ENCODE measurements at regions not wholly inside any gene's neighbourhood (a gene's known extent, or its start where the extent isn't known, plus 50 kb on each side); places are given as distances from the start of the nearest gene placed in this dataset.
A peak's percentile ranks its signal among the peaks of the same experiment; 100 is the strongest.

DNA sequence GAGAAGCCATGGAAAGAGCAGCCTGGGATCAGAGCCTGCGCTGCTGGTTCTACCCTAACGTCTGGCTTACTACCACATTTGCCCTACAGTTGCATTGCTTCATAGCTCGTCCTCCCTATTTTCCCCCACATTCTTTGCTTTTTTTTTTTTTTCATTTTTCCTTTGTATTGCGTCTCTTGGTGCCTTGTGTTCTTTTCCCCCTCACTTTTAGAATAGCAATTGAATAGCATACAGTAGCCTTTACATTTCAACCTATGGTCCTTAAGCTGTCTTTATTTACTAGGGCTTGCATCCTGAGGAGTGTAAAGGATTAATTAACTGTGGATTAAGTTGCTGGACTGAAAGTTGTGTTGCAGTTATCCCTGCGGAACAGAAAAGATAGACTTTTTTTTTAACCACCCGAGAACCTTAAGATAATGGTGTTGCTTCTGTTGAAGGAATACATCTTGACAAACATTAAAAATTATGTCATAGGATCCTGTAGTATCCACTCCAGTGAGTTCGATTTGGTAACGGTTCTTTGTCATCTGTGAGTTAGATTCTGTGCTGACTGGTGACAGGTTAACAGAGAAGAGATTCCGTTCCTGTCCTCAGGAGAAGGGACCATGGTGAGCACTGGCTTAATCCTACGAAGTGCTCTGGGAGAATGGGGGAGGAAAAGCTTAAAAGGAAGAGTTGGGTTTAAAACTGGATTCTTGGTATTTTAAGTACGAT, 417.4 kb upstream of the NAALADL2 start:
- peak overlapping the region; percentile 89 for H3K27ac Mint-ChIP-seq (ENCODE audit: unreplicated experiment)
- no peaks in the 10 kb centered on the region for H3K36me3 Mint-ChIP-seq (ENCODE audit: low read depth)
- peaks cover 24% of the 10 kb centered on the region for H3K4me1 Mint-ChIP-seq (ENCODE audit: low read depth)
- peak overlapping the region; percentile 84 for H3K4me3 Mint-ChIP-seq (ENCODE audit: unreplicated experiment)
- no peaks in the 10 kb centered on the region for H3K27me3 Mint-ChIP-seq (ENCODE audit: low read depth)
- no peak for DNase-seq (ENCODE audit: low spot score)
- TF ChIP-seq, protein P1, sequence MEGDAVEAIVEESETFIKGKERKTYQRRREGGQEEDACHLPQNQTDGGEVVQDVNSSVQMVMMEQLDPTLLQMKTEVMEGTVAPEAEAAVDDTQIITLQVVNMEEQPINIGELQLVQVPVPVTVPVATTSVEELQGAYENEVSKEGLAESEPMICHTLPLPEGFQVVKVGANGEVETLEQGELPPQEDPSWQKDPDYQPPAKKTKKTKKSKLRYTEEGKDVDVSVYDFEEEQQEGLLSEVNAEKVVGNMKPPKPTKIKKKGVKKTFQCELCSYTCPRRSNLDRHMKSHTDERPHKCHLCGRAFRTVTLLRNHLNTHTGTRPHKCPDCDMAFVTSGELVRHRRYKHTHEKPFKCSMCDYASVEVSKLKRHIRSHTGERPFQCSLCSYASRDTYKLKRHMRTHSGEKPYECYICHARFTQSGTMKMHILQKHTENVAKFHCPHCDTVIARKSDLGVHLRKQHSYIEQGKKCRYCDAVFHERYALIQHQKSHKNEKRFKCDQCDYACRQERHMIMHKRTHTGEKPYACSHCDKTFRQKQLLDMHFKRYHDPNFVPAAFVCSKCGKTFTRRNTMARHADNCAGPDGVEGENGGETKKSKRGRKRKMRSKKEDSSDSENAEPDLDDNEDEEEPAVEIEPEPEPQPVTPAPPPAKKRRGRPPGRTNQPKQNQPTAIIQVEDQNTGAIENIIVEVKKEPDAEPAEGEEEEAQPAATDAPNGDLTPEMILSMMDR (IDR thresholded peaks at IDR 0.05), result no peak
- no peaks in the 10 kb centered on the region for H3K9me3 Mint-ChIP-seq (ENCODE audit: low read depth)

DNA sequence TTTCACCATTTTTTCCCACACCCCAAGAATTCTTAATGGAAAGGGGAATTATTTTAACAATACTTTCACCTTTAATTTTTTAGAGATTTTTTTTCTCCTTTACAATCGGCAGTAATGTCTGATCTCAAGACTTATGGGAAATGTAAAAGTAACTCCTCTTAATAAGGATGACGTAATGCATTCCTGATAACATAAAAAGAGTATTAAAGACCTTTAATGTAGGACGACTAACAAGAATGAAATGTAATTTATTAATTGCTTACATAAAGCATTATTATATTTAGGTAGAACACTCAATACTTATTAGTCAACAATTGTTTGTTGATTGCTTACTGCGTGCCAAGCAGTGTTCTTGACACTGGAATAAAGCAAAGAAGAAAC, 416.8 kb upstream of the NAALADL2 start:
- peak overlapping the region; percentile 89 for H3K27ac Mint-ChIP-seq (ENCODE audit: unreplicated experiment)
- H3K4me3 Mint-ChIP-seq (ENCODE audit: unreplicated experiment), result peak overlapping the region; percentile 84
- H3K4me1 Mint-ChIP-seq (ENCODE audit: low read depth), result peaks cover 24% of the 10 kb centered on the region

DNA sequence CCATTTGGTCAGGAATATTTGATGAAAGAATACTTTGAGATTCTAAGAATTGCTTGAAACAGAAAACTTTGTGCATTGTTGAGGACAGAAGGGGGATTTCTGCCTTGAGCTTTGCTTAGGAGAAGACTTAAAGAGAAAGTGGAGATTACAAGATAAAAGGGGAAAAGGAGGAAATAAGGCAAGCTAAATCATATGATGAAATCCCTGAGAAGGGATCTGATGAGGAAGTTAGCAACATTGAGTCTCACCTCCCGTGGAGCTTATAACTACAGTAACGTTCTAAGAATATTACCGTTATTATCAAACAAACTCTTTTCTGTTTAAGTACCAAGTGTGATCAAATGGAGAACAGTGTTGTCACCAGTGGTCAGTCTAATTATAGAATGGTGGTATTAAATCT, 414.7 kb upstream of the NAALADL2 start:
- Mint-ChIP-seq H3K4me1 (ENCODE audit: low read depth) (peaks cover 17% of the 10 kb centered on the region), H3K27me3 (ENCODE audit: low read depth) (no peaks in the 10 kb centered on the region), H3K27ac (ENCODE audit: unreplicated experiment) (no peak overlapping the region), H3K4me3 (ENCODE audit: unreplicated experiment) (no peak overlapping the region), H3K9me3 (ENCODE audit: low read depth) (peaks cover 13% of the 10 kb centered on the region), H3K36me3 (ENCODE audit: low read depth) (peaks cover 5% of the 10 kb centered on the region)
- no peak for DNase-seq (ENCODE audit: low spot score)
- TF ChIP-seq, protein P1 (IDR thresholded peaks at IDR 0.05), result no peak

More for the DNA sequence above, 416.8 kb upstream of the NAALADL2 start:
- Mint-ChIP-seq H3K27me3 (ENCODE audit: low read depth) (no peaks in the 10 kb centered on the region), H3K9me3 (ENCODE audit: low read depth) (no peaks in the 10 kb centered on the region), H3K36me3 (ENCODE audit: low read depth) (no peaks in the 10 kb centered on the region)
- TF ChIP-seq, protein P1 (IDR thresholded peaks at IDR 0.05), result no peak
- no peak for DNase-seq (ENCODE audit: low spot score)

DNA sequence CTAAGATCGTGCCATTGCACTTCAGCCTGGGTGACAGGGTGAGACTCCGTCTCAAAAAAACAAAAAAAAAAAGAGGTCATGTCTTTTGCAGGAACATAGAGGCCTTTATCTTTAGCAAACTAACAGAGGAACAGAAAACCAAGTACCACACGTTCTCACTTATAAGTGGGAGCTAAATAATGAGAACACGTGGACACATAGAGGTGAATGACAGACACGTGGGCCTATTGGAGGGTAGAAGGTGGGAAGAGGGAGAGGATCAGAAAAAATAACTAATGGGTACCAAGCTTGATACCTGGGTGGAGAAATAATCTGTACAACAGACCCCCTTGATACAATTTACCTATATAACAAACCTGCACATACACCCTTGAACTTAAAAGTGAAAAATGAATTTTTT, 401.4 kb upstream of the NAALADL2 start:
- Mint-ChIP-seq H3K36me3 (ENCODE audit: low read depth) (peaks cover 2% of the 10 kb centered on the region), H3K4me3 (ENCODE audit: unreplicated experiment) (no peak overlapping the region)

DNA sequence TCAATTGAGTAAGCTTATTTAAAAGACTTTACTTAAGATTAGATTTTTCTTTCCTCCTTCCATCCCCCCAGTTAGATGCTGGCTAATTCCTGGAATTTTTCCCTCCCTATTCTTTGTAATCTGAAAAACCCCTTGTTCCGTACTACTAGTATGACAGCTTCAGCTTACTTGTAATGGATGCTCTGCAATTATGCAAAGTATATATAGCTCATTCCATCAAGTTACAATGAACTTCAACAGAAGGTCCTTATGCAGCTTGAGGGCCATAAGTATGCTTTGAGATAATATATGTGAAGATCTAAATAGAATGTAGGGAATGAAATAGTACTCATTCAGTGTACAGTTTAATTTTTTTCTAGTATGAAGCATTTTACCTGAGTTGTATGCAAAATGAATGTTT, 398.3 kb upstream of the NAALADL2 start:
- Mint-ChIP-seq H3K4me3 (ENCODE audit: unreplicated experiment) (no peak overlapping the region), H3K4me1 (ENCODE audit: low read depth) (peaks cover 8% of the 10 kb centered on the region), H3K9me3 (ENCODE audit: low read depth) (peaks cover 12% of the 10 kb centered on the region), H3K27me3 (ENCODE audit: low read depth) (no peaks in the 10 kb centered on the region), H3K27ac (ENCODE audit: unreplicated experiment) (no peak overlapping the region), H3K36me3 (ENCODE audit: low read depth) (no peaks in the 10 kb centered on the region)
- no peak for DNase-seq (ENCODE audit: low spot score)
- TF ChIP-seq, protein P1 (IDR thresholded peaks at IDR 0.05), result no peak

More for the DNA sequence above, 401.4 kb upstream of the NAALADL2 start:
- TF ChIP-seq, protein P1 (IDR thresholded peaks at IDR 0.05), result no peak
- H3K9me3 Mint-ChIP-seq (ENCODE audit: low read depth), result peaks cover 32% of the 10 kb centered on the region
- H3K27me3 Mint-ChIP-seq (ENCODE audit: low read depth), result no peaks in the 10 kb centered on the region
- DNase-seq (ENCODE audit: low spot score), result no peak
- H3K4me1 Mint-ChIP-seq (ENCODE audit: low read depth), result peaks cover 3% of the 10 kb centered on the region
- no peak overlapping the region for H3K27ac Mint-ChIP-seq (ENCODE audit: unreplicated experiment)

Measured in chondrocyte (in vitro differentiated cells).